CD4-positive, alpha-beta T cell treated with Interleukin-2 at 100 ng/mL for 4 hours (primary cell): ENCODE measurements at regions not wholly inside any gene's neighbourhood (a gene's known extent, or its start where the extent isn't known, plus 50 kb on each side); places are given as distances from the start of the nearest gene placed in this dataset.

Source experiments
- DNase-seq: peaks from one replicate; pipeline ENCODE4 v3.0.0-alpha.2; 2020; ENCODE audit warnings: low spot score

DNA sequence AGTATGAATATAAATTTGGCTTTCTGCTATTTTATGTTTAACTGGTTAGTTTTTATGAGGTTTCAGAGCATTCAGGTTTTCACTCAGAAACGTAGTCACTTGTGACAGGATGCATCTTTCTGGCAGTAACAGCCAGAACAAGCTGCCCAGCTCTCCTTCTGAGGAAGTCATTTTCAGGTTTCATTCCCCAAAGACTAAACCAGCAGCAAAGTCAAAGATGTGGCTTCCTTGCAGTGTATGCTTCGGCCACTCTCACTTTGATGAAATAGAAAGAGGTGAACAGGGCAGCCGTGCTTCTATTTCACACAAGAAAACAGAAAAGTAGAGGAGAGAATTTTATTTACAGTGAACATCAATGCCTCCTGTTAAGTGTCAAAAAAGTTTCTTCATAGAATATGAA lies 469.1 kb downstream of the BTBD3 start:
- no peak for DNase-seq

- no peak for DNase-seq
Observed at GRCh38 chr20:12391099-12391498, 473.4 kb downstream of the BTBD3 start.

- no peak for DNase-seq
Observed at GRCh38 chr20:12394786-12395185, 477.1 kb downstream of the BTBD3 start.

DNA sequence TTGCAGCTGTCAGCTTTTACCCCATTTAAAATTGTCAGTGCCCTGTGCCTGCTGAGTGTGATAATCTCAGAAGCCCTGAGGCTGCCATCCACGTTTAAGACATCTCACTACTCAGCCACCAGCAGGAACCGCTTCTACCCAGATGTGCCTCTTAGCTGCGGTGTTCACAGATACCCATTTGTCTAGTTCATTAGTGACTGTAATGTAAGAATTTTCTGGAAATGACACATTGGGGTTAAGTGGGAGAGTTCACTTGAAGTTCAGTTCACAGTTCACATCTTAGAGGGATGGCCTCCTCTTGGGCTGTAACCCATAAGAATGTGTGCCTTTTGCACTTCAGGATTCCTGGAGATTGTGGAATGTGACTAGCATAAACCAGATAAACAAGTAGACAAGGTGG lies 477.7 kb downstream of the BTBD3 start:
- DNase-seq, result no peak

DNA sequence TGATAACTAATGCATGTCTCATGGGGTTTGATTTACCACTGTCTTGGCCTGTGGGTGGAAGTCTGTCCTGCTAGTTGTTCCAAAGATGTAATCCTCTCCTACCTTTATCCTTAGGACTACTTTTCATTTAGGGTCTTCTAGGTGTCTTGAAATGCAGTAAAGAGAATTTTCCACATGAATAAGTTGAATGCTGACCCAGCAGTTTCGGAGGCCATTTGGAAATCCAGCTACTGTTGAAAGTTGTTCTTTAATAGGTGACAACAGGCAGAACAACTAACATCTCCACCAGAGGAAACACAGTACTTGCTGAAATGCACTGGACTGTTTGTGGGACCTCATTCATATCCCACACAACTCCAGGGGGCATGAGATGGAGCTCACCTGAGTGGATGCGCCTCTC lies 478.1 kb downstream of the BTBD3 start:
- DNase-seq, result no peak

- DNase-seq, result no peak
Observed at GRCh38 chr20:12399110-12399836, 481.6 kb downstream of the BTBD3 start.

DNA sequence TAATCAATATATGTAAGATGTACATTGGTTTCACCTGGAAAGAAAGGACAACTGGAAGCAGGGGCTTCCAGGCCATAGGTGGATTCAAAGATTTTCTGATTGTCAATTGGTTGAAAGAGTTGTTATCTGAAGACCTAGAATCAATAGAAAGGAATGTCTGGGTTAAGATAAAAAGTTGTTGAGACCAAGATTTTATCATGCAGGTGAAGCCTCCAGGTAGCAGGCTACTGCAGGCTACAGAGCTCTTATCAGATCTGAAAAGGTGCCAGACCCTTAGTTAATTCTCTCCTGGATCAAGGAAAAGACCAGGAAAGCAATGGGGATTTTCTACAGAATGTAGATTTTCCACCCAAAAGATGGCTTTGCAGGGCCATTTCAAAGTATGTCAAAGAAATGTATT lies 487.2 kb downstream of the BTBD3 start:
- DNase-seq, result no peak

- DNase-seq, result no peak
Observed at GRCh38 chr20:12406978-12407377, 489.3 kb downstream of the BTBD3 start.

GRCh38 chr20:12409501-12409900 lies 491.8 kb downstream of the BTBD3 start:
- no peak for DNase-seq

- no peak for DNase-seq
Observed at GRCh38 chr20:12410783-12411182, 493.1 kb downstream of the BTBD3 start.

DNA sequence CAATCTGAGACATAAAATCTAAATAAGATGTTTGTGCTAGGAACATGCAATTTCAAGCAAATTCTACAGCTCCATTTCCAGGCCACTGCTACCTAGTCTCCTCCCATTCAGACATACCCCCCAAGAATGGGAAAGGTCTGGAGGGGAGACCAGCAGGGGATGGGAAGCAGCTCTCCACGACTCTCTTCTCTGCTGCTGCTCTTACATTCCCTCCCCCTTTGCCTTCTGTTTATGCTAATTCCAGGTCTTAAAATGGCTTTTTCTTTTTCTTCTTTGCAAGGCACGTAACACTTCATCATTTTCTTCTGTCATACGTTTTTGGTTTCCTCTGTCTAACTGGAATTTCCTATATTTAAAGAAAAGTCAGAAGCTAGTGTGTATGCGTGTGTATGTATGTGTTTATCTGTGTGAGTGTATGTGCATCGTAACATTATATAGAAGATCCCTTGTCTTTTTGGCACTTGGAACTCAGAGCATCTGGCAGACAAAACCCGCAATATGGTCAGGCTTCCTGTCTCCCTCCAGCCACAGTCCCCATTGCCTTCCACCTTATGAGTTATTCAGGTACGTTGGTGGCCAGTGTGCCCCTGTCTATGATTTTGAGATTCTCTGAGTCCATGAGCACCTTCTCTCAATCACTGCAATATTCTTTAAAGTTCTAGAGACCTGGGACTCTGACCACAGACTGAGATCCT lies 493.7 kb downstream of the BTBD3 start:
- DNase-seq, result no peak

DNA sequence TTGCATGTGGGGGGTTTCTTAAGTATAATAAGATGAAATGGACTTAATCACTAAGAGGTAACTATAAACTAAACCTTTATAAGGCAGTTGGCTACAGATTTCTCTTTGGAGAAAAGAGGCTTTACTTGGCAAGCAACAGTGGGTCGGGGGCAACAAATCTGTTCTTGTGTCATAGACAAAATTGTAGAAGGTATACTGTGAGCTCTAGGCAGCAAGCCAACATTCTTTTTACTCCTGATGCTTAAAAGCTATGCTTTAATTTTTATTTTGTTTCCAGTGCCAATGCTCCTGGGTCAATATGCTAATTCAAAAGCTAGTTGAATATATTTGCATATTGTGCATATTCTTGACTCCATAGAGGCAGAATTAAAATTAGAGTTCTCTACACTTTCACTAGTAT lies 495.4 kb downstream of the BTBD3 start:
- no peak for DNase-seq

- DNase-seq, result no peak
Observed at GRCh38 chr20:12414446-12415274, 497.0 kb downstream of the BTBD3 start.

DNA sequence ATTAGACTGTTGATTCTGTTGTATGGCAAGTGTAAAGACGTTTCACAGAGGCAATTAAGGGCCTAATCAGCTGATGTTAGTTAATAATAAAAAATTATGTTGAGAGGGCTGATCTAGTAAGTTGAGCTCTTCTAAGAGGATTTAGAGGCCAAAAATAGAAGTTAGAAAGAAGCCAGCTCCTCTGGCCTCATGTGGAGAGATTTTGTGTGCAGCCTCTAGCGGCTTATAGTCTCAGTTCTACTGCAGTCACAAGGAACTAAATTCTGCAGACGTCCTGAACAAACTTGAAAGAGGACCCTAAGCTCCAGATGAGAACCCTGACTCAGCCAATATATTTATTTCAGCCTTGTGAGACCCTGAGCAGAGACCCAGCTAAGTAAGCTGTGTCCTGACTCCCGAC lies 498.6 kb downstream of the BTBD3 start:
- DNase-seq, result no peak

DNA sequence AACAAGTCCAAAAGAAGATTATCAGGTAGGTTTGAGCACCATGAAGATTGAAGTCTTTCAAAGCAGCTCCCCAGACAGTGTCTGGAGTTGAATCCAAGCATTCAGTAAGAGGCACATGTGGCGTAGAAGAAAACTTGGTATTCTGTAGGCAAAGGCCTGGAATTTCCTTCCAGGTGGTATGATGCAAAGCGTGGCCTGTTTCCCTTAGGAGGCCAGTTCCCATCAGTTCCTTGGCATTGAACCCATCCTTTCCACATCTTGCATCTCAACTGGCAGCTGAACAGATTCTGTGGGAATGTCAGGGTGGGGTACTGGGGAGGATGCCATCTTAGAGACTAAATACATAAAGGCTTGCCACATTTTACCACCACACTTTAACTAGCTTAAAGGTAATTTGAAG lies 516.0 kb downstream of the BTBD3 start:
- no peak for DNase-seq

DNA sequence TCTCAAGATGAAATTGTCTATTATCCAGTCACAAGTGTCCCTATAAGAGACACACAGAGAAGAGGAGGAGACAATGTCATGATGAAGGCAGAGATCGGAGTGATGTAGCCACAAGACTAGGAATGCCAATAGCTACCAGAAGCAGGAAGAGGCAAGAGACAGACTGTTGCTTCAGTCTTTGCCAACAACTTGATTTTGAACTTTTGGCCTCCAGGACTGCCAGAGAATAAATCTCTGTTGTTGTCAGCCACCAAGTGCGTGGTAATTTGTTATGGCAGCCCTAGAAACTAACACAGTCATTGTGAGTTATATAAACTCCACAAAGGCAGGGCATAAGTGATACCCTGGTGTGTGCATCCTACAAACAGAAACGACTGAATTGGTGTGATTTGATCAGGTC lies 517.0 kb downstream of the BTBD3 start:
- DNase-seq, result no peak

DNA sequence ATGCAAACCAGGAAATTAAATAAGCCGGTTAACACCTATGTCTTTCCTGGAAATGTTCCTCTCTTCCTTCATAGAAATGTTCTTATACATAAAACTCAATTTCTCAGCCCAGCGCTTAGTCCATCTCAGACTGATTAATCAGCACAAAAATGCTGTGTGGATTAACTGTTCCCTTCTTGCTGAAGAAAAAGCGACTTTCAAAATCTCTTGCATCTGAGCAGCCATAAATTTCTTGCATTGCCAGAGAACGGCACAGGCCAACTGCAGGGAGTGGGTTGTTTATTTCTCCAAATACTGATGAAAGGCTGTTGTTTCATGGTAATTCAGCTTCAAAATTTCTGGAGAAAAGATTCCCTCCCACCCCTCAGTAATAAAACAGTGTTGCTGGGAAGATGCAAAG lies 517.6 kb downstream of the BTBD3 start:
- DNase-seq, result no peak

GRCh38 chr20:12453711-12454110 lies 536.0 kb downstream of the BTBD3 start:
- no peak for DNase-seq

DNA sequence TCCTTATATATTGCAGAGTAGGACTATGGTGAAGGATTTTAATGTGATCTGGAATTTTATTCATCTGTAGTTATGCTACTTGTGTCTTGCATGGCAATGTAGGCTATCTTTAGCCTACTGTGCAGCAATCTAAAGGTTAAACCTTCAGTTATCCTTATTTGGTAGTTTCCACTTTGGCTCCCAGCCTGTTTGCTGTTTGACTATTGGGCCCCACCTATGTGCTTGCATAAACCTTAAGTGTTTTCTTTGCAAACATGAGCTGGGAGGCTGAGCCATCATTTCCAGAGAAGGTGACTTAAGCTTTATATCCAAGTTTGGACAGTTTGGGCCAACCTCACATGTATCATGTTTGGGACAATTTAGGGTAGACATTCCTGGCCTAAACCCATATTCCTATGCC lies 537.5 kb downstream of the BTBD3 start:
- DNase-seq, result no peak

GRCh38 chr20:12458241-12458640 lies 540.5 kb downstream of the BTBD3 start:
- no peak for DNase-seq

- no peak for DNase-seq
Observed at GRCh38 chr20:12464036-12464435, 544.7 kb upstream of the SPTLC3 start.

DNA sequence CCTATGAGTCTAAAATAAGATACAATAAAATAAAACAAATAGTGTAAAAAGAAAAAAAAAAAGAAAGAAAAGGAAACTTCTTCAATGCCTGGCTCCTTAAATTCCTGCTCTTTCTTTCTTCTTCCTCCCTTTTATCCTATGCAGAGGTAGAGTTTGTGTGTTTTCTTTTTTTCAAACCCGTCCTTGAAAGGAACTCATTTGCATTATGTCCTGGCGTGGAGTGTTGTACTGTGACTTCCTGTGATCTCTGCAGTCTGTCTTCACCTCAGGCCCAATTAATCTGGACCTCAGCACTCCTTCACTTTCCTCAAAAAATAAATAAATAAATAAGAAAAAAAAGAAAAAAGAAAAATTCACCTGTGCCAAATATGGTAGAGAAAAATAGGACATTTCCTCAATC lies 541.9 kb upstream of the SPTLC3 start:
- DNase-seq, result no peak

GRCh38 chr20:12467758-12468157 lies 541.0 kb upstream of the SPTLC3 start:
- no peak for DNase-seq
